Esophagus (tissue), 2 donors: ENCODE measurements at regions not wholly inside any gene's neighbourhood (a gene's known extent, or its start where the extent isn't known, plus 50 kb on each side); places are given as distances from the start of the nearest gene placed in this dataset.

ENCODE experiments used
- H3K27ac ChIP-seq, 2 donors: one replicate each; pipeline ENCODE4 v1.5.1; 2013; ENCODE audit warnings: low read depth in 2 of 2, mild to moderate bottlenecking in 2 of 2, inconsistent platforms in 1 of 2, low read length in 1 of 2, moderate library complexity in 1 of 2
- H3K27me3 ChIP-seq, 2 donors: one replicate each; pipeline ENCODE4 v1.6.1; 2013; ENCODE audit warnings: low read length in 2 of 2, control low read depth in 1 of 2, mild to moderate bottlenecking in 1 of 2; ENCODE audit not compliant: insufficient read depth in 2 of 2, control insufficient read depth in 1 of 2
- H3K36me3 ChIP-seq, 2 donors: one replicate each; pipeline ENCODE4 v1.6.1; 2013; ENCODE audit warnings: low read length in 1 of 2; ENCODE audit not compliant: control insufficient read depth in 2 of 2, insufficient read depth in 2 of 2
- H3K4me1 ChIP-seq, 2 donors: one replicate each; pipeline ENCODE4 v1.6.1; 2013; ENCODE audit warnings: low read length in 1 of 2; ENCODE audit not compliant: control insufficient read depth in 2 of 2, insufficient read depth in 2 of 2
- H3K4me3 ChIP-seq, 2 donors: one replicate each; pipeline ENCODE4 v1.5.1; 2013; ENCODE audit warnings: low read length in 2 of 2, mild to moderate bottlenecking in 2 of 2, low read depth in 1 of 2, moderate library complexity in 1 of 2
- H3K9me3 ChIP-seq, 2 donors: one replicate each; pipeline ENCODE4 v1.6.1; 2013; ENCODE audit warnings: mild to moderate bottlenecking in 2 of 2, low read depth in 1 of 2, low read length in 1 of 2, moderate library complexity in 1 of 2; ENCODE audit not compliant: control insufficient read depth in 2 of 2, insufficient read depth in 1 of 2
- WGBS, 2 donors: extraction: QIAGEN DNeasy Blood & Tissue Kit; methylation state at CpG; one replicate each; pipeline ENCODE4 v1.1.7; 2013; 5-methylcytosine and 5-hydroxymethylcytosine counted together
- donor health status: healthy with polysubstance abuse.
- donor health status: Bipolar disorder and iron deficiency.

- Histone ChIP-seq H3K27ac (no peak overlapping the region), H3K9me3 (no peaks in the 10 kb centered on the region), H3K4me1 (no peaks in the 10 kb centered on the region), H3K27me3 (no peaks in the 10 kb centered on the region), H3K4me3 (no peak overlapping the region), H3K36me3 (no peaks in the 10 kb centered on the region)
- 65 to 67% methylated on average over 2 of the region's 2 CpGs for WGBS, 2 donors
These were observed 795.2 kb upstream of the ID2 start for GRCh38 chr2:7886666-7887065.

- Histone ChIP-seq H3K36me3 (no peaks in the 10 kb centered on the region), H3K27me3 (no peaks in the 10 kb centered on the region), H3K27ac (no peak overlapping the region), H3K9me3 (no peaks in the 10 kb centered on the region), H3K4me1 (no peaks in the 10 kb centered on the region), H3K4me3 (no peak overlapping the region)
- WGBS, 2 donors = 70 to 84% methylated on average over 7 of the region's 7 CpGs
These were observed 794.4 kb upstream of the ID2 start for GRCh38 chr2:7887441-7887840.

- H3K36me3 ChIP-seq = no peaks in the 10 kb centered on the region
- WGBS, 2 donors = 76 to 85% methylated on average over 4 of the region's 4 CpGs
- no peaks in the 10 kb centered on the region for H3K4me1 ChIP-seq
- no peaks in the 10 kb centered on the region for H3K27me3 ChIP-seq
- no peak overlapping the region for H3K4me3 ChIP-seq
- no peak overlapping the region for H3K27ac ChIP-seq
- no peaks in the 10 kb centered on the region for H3K9me3 ChIP-seq
These were observed 793.0 kb upstream of the ID2 start for GRCh38 chr2:7888876-7889275.

GRCh38 chr2:7891312-7891711 is 790.5 kb upstream of the ID2 start:
- no peaks in the 10 kb centered on the region for H3K27me3 ChIP-seq
- H3K4me1 ChIP-seq = no peaks in the 10 kb centered on the region
- no peak overlapping the region for H3K27ac ChIP-seq
- no peak overlapping the region for H3K4me3 ChIP-seq
- no peaks in the 10 kb centered on the region for H3K36me3 ChIP-seq
- WGBS, 2 donors = 88 to 93% methylated on average over 2 of the region's 2 CpGs
- no peaks in the 10 kb centered on the region for H3K9me3 ChIP-seq

GRCh38 chr2:7895289-7895688 is 786.6 kb upstream of the ID2 start:
- no peak overlapping the region for H3K27ac ChIP-seq
- no peaks in the 10 kb centered on the region for H3K36me3 ChIP-seq
- 86 to 89% methylated on average over 3 of the region's 3 CpGs for WGBS, 2 donors
- no peaks in the 10 kb centered on the region for H3K4me1 ChIP-seq
- no peak overlapping the region for H3K4me3 ChIP-seq
- no peaks in the 10 kb centered on the region for H3K27me3 ChIP-seq
- H3K9me3 ChIP-seq = no peaks in the 10 kb centered on the region

GRCh38 chr2:7896940-7897487 is 784.8 kb upstream of the ID2 start:
- WGBS, 2 donors = 83 to 85% methylated on average over 5 of the region's 5 CpGs
- no peak overlapping the region for H3K4me3 ChIP-seq
- H3K27ac ChIP-seq = no peak overlapping the region
- H3K27me3 ChIP-seq = no peaks in the 10 kb centered on the region
- no peaks in the 10 kb centered on the region for H3K36me3 ChIP-seq
- no peaks in the 10 kb centered on the region for H3K4me1 ChIP-seq
- no peaks in the 10 kb centered on the region for H3K9me3 ChIP-seq

- Histone ChIP-seq H3K27me3 (no peaks in the 10 kb centered on the region), H3K4me1 (no peaks in the 10 kb centered on the region), H3K27ac (no peak overlapping the region), H3K9me3 (no peaks in the 10 kb centered on the region), H3K4me3 (no peak overlapping the region), H3K36me3 (no peaks in the 10 kb centered on the region)
- 59 to 68% methylated on average over 5 of the region's 5 CpGs for WGBS, 2 donors
These were observed 782.6 kb upstream of the ID2 start for GRCh38 chr2:7899241-7899640.

GRCh38 chr2:7899923-7900322 is 781.9 kb upstream of the ID2 start:
- no peaks in the 10 kb centered on the region for H3K27me3 ChIP-seq
- no peak overlapping the region for H3K27ac ChIP-seq
- H3K9me3 ChIP-seq = no peaks in the 10 kb centered on the region
- H3K36me3 ChIP-seq = no peaks in the 10 kb centered on the region
- H3K4me3 ChIP-seq = no peak overlapping the region
- no peaks in the 10 kb centered on the region for H3K4me1 ChIP-seq
- WGBS, 2 donors = 35 to 60% methylated on average over 1 of the region's 1 CpG

- H3K36me3 ChIP-seq = no peaks in the 10 kb centered on the region
- H3K4me1 ChIP-seq = no peaks in the 10 kb centered on the region
- no peaks in the 10 kb centered on the region for H3K9me3 ChIP-seq
- no peak overlapping the region for H3K27ac ChIP-seq
- H3K4me3 ChIP-seq = no peak overlapping the region
- H3K27me3 ChIP-seq = no peaks in the 10 kb centered on the region
- WGBS, 2 donors = 69 to 78% methylated on average over 5 of the region's 5 CpGs
These were observed 781.3 kb upstream of the ID2 start for GRCh38 chr2:7900593-7900992.

GRCh38 chr2:7902251-7902765 is 779.5 kb upstream of the ID2 start:
- Histone ChIP-seq H3K9me3 (no peaks in the 10 kb centered on the region), H3K4me1 (no peaks in the 10 kb centered on the region), H3K27ac (no peak overlapping the region), H3K36me3 (no peaks in the 10 kb centered on the region), H3K4me3 (no peak overlapping the region), H3K27me3 (no peaks in the 10 kb centered on the region)
- 79 to 82% methylated on average over 5 of the region's 5 CpGs for WGBS, 2 donors
